Kidney glomerular epithelial cell (primary cell): ENCODE measurements at regions not wholly inside any gene's neighbourhood (a gene's known extent, or its start where the extent isn't known, plus 50 kb on each side); places are given as distances from the start of the nearest gene placed in this dataset.
"Not testable (repeated sequence)": the region's sequence is repeated elsewhere in the genome, so short reads cannot be mapped to it uniquely, and the experiment has no call there.

Experiments
- DNase-seq: peaks from one replicate; lab custom pipeline; 2025; lab: John Stamatoyannopoulos, UW

- no peak for DNase-seq
Observed at GRCh38 chr7:68014031-68014736, 1017.6 kb downstream of the TYW1 start.

GRCh38 chr7:68015122-68015977 lies 1018.7 kb downstream of the TYW1 start:
- no peak for DNase-seq

DNA sequence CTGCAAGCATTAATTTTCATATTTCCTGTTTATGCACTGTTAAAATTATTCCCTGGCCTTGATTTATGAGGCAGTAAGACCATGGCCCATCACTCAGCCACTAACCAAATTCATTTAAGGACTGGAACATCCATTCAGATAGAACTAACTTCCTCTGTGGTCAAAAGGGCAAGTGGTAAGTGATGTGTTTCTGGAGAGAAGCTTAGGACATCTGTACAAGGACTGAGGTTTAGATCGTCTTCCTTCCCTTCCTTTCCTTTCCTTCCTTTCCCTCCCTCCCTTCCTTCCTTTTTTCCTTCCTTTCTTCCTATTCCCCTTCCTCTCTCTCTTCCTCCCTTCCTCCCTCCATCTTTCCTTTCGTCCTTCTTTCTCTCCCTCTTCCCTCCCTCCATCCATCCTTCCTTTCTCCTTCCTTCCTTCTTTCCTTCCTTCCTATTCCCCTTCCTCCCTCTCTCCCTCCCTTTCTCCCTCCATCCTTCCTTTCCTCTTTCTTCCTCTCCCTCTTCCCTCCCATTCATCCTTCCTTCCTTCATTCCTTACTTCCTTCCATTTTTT lies 1019.4 kb downstream of the TYW1 start:
- no peak for DNase-seq

GRCh38 chr7:68020102-68020501 lies 1023.5 kb downstream of the TYW1 start:
- DNase-seq: no peak

DNA sequence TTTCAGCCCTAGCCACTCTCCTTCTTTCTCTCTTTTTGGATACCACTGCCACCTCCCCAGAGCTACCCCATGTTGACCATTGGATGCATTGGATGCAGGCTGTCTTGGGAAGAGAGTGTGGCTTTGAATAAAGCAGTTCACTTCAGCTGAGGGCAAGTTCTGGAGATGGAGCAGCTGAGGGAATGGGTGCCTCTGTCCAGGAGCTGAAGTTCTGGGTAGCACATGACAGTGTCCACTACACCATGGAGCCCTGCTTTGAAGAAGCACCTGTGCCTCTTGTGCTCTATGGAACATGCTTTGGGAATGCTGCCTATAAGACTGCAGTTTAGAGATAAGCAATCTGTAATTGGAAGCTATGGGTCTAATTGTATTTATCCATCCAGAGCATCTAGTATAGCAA lies 1028.7 kb downstream of the TYW1 start:
- DNase-seq: no peak

DNA sequence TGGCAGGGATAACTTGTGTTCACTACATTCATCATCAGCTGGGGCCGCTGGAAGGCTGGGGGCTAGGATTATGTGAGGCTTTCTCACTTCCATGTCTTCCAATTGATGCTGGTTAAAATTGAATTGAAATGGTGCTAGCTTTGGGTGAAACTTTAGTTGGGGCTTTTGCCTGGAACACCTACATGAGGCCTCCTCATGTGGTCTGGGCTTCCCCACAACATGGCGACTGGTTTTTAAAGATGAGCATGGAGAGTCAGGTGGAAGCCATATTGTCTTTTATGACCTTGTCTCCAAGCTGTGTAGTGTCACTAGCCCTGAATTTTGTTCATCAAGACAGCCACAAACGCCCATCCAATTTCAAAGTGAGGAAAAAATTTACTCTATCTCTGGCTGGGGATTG lies 1033.9 kb downstream of the TYW1 start:
- DNase-seq: no peak

GRCh38 chr7:68031180-68031943 lies 1034.7 kb downstream of the TYW1 start:
- no peak for DNase-seq

DNA sequence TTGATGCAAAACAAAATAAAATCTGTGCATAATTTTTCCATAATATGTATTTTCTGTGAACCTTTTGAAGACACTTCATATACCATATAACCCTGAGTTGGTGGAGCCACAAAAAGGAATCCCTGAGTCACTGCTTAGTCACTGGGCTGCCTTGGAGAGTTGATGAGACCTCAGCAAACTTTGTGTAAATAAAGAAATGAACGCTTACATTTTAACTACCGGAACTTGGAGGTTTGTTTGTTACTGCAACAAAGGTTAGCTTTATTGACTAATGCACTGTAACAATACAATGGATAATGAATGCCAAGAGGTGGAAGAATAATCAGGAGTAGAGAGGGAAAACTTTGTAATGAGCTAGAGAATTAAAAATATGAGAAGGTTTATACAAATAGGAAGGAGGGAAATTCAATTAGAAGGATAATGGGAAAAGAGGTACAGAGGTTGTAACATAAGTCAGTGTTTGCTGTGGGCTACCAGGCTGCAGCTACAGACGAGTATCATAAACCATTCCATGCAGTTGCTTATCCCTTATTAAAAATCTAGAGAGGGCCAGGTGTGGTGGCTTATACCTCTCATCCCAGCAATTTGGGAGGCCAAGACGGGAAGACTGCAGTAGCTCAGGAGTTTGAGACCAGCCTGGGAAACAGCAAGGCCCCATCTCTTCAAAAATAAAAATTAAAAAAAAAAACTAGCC lies 1042.1 kb downstream of the TYW1 start:
- peak; percentile 72 for DNase-seq

DNA sequence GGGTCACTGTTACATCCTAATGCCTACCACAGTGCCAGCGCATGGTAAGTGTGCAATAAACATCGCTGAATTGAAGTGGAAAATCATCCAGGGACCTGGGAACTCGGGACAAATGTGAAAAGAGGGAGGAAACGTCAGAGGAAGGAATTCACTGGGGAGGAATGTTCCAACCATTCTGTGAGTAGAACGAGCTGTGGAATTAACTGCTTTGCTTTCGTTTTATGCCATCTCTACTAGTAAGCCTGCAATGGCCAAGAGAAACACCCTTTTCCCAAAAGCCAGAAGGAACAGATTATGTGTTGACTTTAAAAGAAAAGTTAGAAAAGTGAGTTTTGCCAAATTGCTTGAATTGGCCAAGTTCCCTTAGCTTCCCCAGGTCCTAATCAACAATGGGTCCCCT lies 1044.9 kb downstream of the TYW1 start:
- DNase-seq: no peak

DNA sequence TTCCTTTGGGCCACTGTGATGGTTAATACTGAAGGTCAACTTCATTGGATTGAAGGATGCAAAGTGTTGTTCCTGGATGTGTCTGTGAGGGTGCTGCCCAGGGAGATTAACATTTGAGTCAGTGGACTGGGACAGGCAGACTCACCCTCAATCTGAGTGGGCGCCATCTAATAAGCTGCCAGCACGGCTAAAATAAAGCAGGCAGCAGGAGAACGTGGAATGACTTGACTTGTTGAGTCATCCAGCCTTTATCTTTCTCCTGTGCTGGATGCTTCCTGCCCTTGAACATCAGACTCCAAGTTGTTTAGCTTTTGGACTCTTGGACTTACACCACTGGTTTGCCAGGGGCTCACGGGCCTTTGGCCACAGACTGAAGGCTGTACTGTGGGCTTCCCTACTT lies 1046.9 kb downstream of the TYW1 start:
- DNase-seq: no peak

GRCh38 chr7:68050627-68051026 lies 1054.0 kb downstream of the TYW1 start:
- no peak for DNase-seq

GRCh38 chr7:68058014-68058413 lies 1061.4 kb downstream of the TYW1 start:
- no peak for DNase-seq

- DNase-seq: peak; percentile 3
Observed at GRCh38 chr7:68063171-68063570, 1066.5 kb downstream of the TYW1 start.

GRCh38 chr7:68065581-68065980 lies 1068.9 kb downstream of the TYW1 start:
- DNase-seq: no peak

GRCh38 chr7:68067845-68068244 lies 1071.2 kb downstream of the TYW1 start:
- no peak for DNase-seq

DNA sequence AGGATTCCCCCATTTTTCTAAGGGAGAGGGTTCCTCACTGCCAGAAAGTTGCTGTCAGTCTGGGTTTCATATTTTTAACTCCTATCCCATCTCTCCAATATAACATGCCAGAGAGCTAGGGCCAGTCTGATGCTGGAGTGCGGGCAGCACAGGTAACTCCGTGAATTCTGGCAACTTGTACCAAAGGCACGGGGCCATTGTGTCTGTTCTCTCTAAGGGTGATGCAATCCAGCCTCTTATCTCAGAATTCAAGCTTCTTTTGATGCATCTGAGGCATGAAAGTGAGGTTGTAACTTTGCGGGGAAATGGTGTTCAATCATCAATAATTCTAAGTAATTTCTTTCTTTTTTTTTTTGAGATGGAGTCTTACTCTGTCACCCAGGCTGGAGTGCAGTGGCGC lies 1074.4 kb downstream of the TYW1 start:
- no peak for DNase-seq

DNA sequence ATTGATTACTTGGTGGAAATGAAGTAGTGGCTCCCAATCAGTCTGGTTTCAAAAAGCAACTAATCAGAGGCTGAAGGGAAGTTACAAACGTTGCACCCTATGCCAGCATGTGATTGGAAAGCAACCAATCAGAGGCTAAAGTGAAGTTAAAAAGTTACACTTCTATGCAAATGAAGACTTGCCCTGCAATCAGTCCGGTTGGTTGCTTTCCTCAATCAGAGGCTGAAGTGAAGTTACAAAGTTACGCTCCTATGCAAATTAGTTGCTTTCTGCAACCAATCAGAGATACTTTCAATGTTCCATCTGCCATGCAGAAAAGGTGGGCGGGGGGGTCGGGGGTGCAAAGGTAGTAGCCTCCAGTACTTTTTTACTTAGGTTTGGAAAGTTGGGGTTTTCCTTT lies 1077.1 kb downstream of the TYW1 start:
- DNase-seq: no peak

DNA sequence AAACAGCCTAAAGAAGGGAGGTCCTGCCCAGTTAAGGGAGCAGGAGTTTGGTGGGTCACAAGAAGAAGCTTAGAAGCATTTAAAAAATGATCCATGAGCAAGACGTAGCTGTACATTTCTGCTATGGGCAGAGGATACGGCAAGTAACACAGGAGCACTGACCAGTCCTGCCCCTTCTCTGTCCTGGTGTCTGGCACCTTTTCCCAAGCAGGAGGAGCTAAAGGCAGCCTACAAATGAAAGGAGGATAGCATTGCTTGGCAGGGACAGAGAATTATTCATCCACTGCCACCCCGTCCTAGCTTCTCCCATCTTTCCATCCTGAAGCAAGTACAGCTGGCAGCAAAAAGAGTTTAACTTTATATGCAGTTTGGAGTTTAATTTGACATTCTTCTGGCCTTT lies 1077.6 kb downstream of the TYW1 start:
- DNase-seq: no peak

DNA sequence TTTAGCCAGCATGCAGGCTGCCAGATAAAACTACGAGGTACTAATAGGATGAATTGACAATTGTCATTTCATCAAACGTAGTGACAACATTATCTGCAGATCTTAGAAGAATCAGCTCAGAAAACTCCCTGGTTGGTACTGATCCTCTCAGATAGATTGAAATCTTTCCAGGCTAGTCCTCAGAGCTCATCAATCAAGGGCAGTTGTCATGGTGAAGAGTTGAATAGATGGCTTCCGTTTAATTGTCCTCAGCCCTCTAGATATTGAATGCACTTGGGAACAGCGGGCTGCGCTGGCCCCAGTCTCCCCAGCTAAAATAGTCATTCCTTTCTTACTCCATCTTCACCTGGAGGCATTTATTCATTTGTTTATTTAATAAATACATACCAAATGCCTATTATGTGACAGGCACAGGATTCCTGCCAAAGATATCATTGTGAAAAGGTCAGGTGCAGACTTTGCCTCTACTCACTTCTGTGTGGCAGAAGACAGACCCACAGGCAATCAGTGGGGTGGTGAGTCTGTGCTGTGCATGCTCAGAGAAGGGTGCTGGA lies 1081.6 kb downstream of the TYW1 start:
- DNase-seq: no peak

DNA sequence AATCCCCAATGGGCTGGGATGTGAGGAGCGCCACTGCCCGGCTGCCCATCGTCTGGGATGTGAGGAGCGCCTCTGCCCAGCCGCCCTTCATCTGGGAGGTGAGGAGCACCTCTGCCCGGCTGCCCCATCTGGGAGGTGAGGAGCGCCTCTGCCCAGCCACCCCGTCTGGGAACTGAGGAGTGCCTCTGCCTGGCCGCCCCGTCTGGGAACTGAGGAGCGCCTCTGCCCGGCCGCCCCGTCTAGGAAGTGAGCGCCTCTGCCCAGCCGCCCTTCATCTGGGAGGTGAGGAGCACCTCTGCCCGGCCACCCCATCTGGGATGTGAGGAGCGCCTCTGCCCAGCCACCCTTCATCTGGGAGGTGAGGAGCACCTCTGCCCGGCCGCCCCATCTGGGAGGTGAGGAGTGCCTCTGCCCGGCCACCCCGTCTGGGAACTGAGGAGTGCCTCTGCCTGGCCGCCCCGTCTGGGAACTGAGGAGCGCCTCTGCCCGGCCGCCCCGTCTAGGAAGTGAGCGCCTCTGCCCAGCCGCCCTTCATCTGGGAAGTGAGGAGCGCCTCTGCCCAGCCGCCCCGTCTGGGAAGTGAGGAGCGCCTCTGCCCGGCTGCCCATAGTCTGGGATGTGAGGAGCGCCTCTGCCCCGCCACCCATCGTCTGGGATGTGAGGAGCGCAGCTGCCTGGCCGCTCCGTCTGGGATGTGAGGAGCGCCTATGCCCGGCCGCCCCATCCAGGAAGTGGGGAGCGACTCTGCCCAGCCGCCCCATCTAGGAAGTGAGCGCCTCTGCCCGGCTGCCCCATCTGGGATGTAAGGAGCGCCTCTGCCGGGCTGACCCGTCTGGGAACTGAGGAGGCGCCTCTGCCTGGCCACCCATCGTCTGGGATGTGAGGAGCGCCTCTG lies 1085.7 kb downstream of the TYW1 start:
- DNase-seq: not testable (repeated sequence)
